ENCODE measurements at regions not wholly inside any gene's neighbourhood (a gene's known extent, or its start where the extent isn't known, plus 50 kb on each side); places are given as distances from the start of the nearest gene placed in this dataset.

- DNase-seq, result no peak
Observed at GRCh38 chr12:105820429-105821125, 318.2 kb downstream of the NUAK1 start.

- DNase-seq, result no peak
Observed at GRCh38 chr12:105822131-105823105, 316.3 kb downstream of the NUAK1 start.

- no peak for DNase-seq
Observed at GRCh38 chr12:105823810-105824209, 314.9 kb downstream of the NUAK1 start.

GRCh38 chr12:105825141-105825540 is 313.6 kb downstream of the NUAK1 start:
- no peak for DNase-seq

GRCh38 chr12:105831372-105831771 is 307.4 kb downstream of the NUAK1 start:
- peak; percentile 24 for DNase-seq

- no peak for DNase-seq
Observed at GRCh38 chr12:105832021-105832420, 306.7 kb downstream of the NUAK1 start.

GRCh38 chr12:105832806-105833205 is 305.9 kb downstream of the NUAK1 start:
- no peak for DNase-seq

GRCh38 chr12:105834496-105834895 is 304.3 kb downstream of the NUAK1 start:
- DNase-seq, result no peak

- DNase-seq, result no peak
Observed at GRCh38 chr12:105835580-105836241, 303.0 kb downstream of the NUAK1 start.

- DNase-seq, result no peak
Observed at GRCh38 chr12:105836242-105836622, 302.5 kb downstream of the NUAK1 start.

GRCh38 chr12:105839629-105840127 is 299.1 kb downstream of the NUAK1 start:
- DNase-seq, result no peak

- DNase-seq, result no peak
Observed at GRCh38 chr12:105840384-105840783, 298.4 kb downstream of the NUAK1 start.

- DNase-seq, result no peak
Observed at GRCh38 chr12:105841840-105842239, 296.9 kb downstream of the NUAK1 start.

- no peak for DNase-seq
Observed at GRCh38 chr12:105843561-105843960, 295.2 kb downstream of the NUAK1 start.

GRCh38 chr12:105843986-105844760 is 294.6 kb downstream of the NUAK1 start:
- DNase-seq, result no peak

- DNase-seq, result no peak
Observed at GRCh38 chr12:105846331-105846730, 292.4 kb downstream of the NUAK1 start.

- no peak for DNase-seq
Observed at GRCh38 chr12:105847068-105847467, 291.7 kb downstream of the NUAK1 start.

GRCh38 chr12:105848286-105848685 is 290.5 kb downstream of the NUAK1 start:
- no peak for DNase-seq

GRCh38 chr12:105850103-105850968 is 288.4 kb downstream of the NUAK1 start:
- DNase-seq, result no peak

GRCh38 chr12:105852496-105852895 is 286.3 kb downstream of the NUAK1 start:
- DNase-seq, result no peak

- DNase-seq, result no peak
Observed at GRCh38 chr12:105852951-105853350, 285.8 kb downstream of the NUAK1 start.
